Panc1 (cell line): ENCODE measurements at regions not wholly inside any gene's neighbourhood (a gene's known extent, or its start where the extent isn't known, plus 50 kb on each side); places are given as distances from the start of the nearest gene placed in this dataset.

Experiments used
- ATAC-seq: fragments of 200-7000 bp; cut with Tn5 transposase; 2 replicates; pipeline ENCODE4 v1.9.1; 2020; ENCODE audit warnings: mild to moderate bottlenecking, moderate library complexity
- BruUV-seq: library from RNA; stranded (reverse); fragments of 400-500 nt; replicated peaks from 2 replicates; lab custom pipeline; 2021; lab: Mats Ljungman, UMichigan
- CTCF ChIA-PET: fragments of 300-600 bp; sonication (Branson Sonifier 250); formaldehyde crosslinking; loops from one replicate; lab custom pipeline; 2022; ENCODE audit warnings: antibody characterized with exemption; lab: Charles Lee
- POLR2A ChIA-PET: fragments of 300-600 bp; sonication (Branson Sonifier 250); formaldehyde crosslinking; loops from one replicate; lab custom pipeline; 2022; ENCODE audit warnings: antibody characterized with exemption; lab: Charles Lee
- DNase-seq: peaks from one replicate; pipeline ENCODE4 v3.0.0-alpha.2; 2010; ENCODE audit warnings: low read depth, low spot score
- H3K27ac ChIP-seq: 2 replicates; pipeline ENCODE4 v1.5.1; 2011; ENCODE audit warnings: mild to moderate bottlenecking, low read length, inconsistent platforms
- H3K27me3 ChIP-seq: fragments of 200-500 bp; sonication (Bioruptor generic); 2 replicates; pipeline ENCODE4 v1.6.0; 2014; ENCODE audit warnings: low read length, inconsistent platforms; ENCODE audit not compliant: control insufficient read depth, insufficient read depth
- H3K36me3 ChIP-seq: fragments of 200-500 bp; sonication (Bioruptor generic); 2 replicates; pipeline ENCODE4 v1.5.1; 2014; ENCODE audit warnings: inconsistent platforms, mild to moderate bottlenecking, low read length, moderate library complexity; ENCODE audit not compliant: control insufficient read depth, insufficient read depth
- H3K4me1 ChIP-seq: 2 replicates; pipeline ENCODE4 v1.5.1; 2011; ENCODE audit warnings: inconsistent platforms, mild to moderate bottlenecking, low read length, moderate library complexity; ENCODE audit not compliant: control insufficient read depth, insufficient read depth
- H3K4me3 ChIP-seq, 2 experiments: 2 replicates each; pipeline ENCODE4 v1.5.1; 2011 to 2012; ENCODE audit warnings: low read depth in 2 of 2, low read length in 2 of 2, mild to moderate bottlenecking in 2 of 2, inconsistent platforms in 1 of 2, moderate library complexity in 1 of 2
- H3K9me3 ChIP-seq: fragments of 200-500 bp; sonication (Bioruptor generic); 2 replicates; pipeline ENCODE4 v1.5.1; 2014; ENCODE audit warnings: low read depth, mild to moderate bottlenecking, inconsistent platforms, low read length, moderate library complexity; ENCODE audit not compliant: control insufficient read depth, insufficient read depth
- POLR2AphosphoS5 ChIP-seq: IDR thresholded peaks from 2 replicates; pipeline ENCODE4 v1.6.1; 2012; ENCODE audit warnings: mild to moderate bottlenecking, low read depth, low read length, moderate library complexity
- REST ChIP-seq, 2 experiments: IDR thresholded peaks; 2 replicates each; pipeline ENCODE4 v1.6.1; 2011 to 2012; ENCODE audit warnings: low read depth in 2 of 2, control low read depth in 1 of 2, low read length in 1 of 2, mild to moderate bottlenecking in 1 of 2, moderate library complexity in 1 of 2; ENCODE audit not compliant: insufficient read depth in 1 of 2
- SIN3A ChIP-seq: IDR thresholded peaks from 2 replicates; pipeline ENCODE4 v1.6.1; 2012; ENCODE audit warnings: low read depth, mild to moderate bottlenecking, low read length, moderate library complexity, borderline replicate concordance; ENCODE audit not compliant: insufficient read depth
- TCF7L2 ChIP-seq: IDR thresholded peaks from 2 replicates; pipeline ENCODE4 v1.6.1; 2011; ENCODE audit warnings: mild to moderate bottlenecking, low read depth, low read length, inconsistent platforms
- in situ Hi-C: cut with HindIII; loops from 2 replicates; pipeline ENCODE4 v1.10.0; 2016; ENCODE audit warnings: low sequenced_read_pairs, low pct_unique_long_range_greater_than_20kb
- intact Hi-C: fragments of 100-400 bp; cut with micrococcal nuclease; formaldehyde crosslinking; loops from one replicate; pipeline ENCODE4 v1.10.0; 2022; ENCODE audit not compliant: unreplicated experiment
- TF ChIP-seq, protein P1 (sequence below): fragments of 450-650 bp; IDR thresholded peaks from 2 replicates; pipeline ENCODE4 v1.5.1; 2017; ENCODE audit warnings: mild to moderate bottlenecking

DNA sequence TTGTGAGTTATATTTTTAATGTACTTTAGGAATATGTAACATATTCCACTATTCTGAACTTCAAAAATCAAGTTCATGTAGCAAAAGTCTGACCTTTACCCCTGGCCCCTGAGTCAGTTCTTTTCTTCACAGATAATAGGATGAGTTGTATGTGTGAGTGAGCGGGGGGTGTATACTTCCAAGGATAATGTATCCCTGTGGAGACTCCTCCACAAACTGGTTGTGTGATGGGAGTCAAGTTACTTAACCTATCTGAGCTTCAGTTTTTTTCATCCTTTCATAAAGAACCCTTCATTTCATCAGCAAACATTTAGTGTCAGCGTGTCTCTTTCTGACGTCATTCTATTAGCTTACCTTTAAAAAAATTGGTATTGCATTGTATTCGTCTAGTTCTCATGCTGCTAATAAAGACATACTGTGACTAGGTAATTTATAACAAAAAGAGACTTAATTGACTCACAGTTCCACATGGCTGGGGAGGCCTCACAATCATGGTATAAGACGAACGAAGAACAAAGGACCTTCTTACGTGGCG is 288.1 kb upstream of the GPC6 start:
- in situ Hi-C loops: no loop called here
- TF ChIP-seq TCF7L2 (no peak), REST (IDR thresholded peaks at IDR 0.05; ENCODE audit: insufficient read depth in 1 of 2, low read depth in 2 of 2, low read length in 1 of 2) (no peak), POLR2AphosphoS5 (no peak), SIN3A (no peak)
- TF ChIP-seq, protein P1, sequence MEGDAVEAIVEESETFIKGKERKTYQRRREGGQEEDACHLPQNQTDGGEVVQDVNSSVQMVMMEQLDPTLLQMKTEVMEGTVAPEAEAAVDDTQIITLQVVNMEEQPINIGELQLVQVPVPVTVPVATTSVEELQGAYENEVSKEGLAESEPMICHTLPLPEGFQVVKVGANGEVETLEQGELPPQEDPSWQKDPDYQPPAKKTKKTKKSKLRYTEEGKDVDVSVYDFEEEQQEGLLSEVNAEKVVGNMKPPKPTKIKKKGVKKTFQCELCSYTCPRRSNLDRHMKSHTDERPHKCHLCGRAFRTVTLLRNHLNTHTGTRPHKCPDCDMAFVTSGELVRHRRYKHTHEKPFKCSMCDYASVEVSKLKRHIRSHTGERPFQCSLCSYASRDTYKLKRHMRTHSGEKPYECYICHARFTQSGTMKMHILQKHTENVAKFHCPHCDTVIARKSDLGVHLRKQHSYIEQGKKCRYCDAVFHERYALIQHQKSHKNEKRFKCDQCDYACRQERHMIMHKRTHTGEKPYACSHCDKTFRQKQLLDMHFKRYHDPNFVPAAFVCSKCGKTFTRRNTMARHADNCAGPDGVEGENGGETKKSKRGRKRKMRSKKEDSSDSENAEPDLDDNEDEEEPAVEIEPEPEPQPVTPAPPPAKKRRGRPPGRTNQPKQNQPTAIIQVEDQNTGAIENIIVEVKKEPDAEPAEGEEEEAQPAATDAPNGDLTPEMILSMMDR: no peak
- Histone ChIP-seq H3K9me3 (no peaks in the 10 kb centered on the region), H3K36me3 (no peaks in the 10 kb centered on the region), H3K27me3 (no peaks in the 10 kb centered on the region), H3K4me1 (no peaks in the 10 kb centered on the region), H3K4me3 (no peak overlapping the region), H3K27ac (no peak overlapping the region)
- ATAC-seq: no peak
- ChIA-PET POLR2A (no interaction called here), CTCF (no interaction called here)
- no TSS peak for BruUV-seq
- intact Hi-C loops: no loop called here
- DNase-seq: no peak

GRCh38 chr13:92941167-92941566 is 285.4 kb upstream of the GPC6 start:
- TF ChIP-seq, protein P1: no peak
- TF ChIP-seq POLR2AphosphoS5 (no peak), REST (IDR thresholded peaks at IDR 0.05; ENCODE audit: insufficient read depth in 1 of 2, low read depth in 2 of 2, low read length in 1 of 2) (no peak), TCF7L2 (no peak), SIN3A (no peak)
- BruUV-seq: no TSS peak
- DNase-seq (no peak), ATAC-seq (no peak)
- ChIA-PET POLR2A (no interaction called here), CTCF (no interaction called here)
- no peaks in the 10 kb centered on the region for H3K4me1 ChIP-seq
- no peak overlapping the region for H3K27ac ChIP-seq
- H3K9me3 ChIP-seq: no peaks in the 10 kb centered on the region
- no peak overlapping the region for H3K4me3 ChIP-seq
- intact Hi-C loops: no loop called here
- no peaks in the 10 kb centered on the region for H3K36me3 ChIP-seq
- no peaks in the 10 kb centered on the region for H3K27me3 ChIP-seq
- in situ Hi-C loops: no loop called here
